Ectodermal cell (in vitro differentiated cells): ENCODE measurements at regions not wholly inside any gene's neighbourhood (a gene's known extent, or its start where the extent isn't known, plus 50 kb on each side); places are given as distances from the start of the nearest gene placed in this dataset.

Source experiments
- H3K27ac ChIP-seq: 2 replicates; pipeline ENCODE4 v1.7.0; 2013; ENCODE audit warnings: mild to moderate bottlenecking, low read depth, low read length; ENCODE audit not compliant: insufficient read depth, poor library complexity, severe bottlenecking
- H3K27me3 ChIP-seq: 2 replicates; pipeline ENCODE4 v1.7.0; 2013; ENCODE audit warnings: mild to moderate bottlenecking, low read length; ENCODE audit not compliant: insufficient read depth, control insufficient read depth, poor library complexity, severe bottlenecking
- H3K36me3 ChIP-seq: one replicate; pipeline ENCODE4 v1.7.0; 2013; ENCODE audit warnings: low read length; ENCODE audit not compliant: control insufficient read depth, insufficient read depth
- H3K4me1 ChIP-seq: one replicate; pipeline ENCODE4 v1.7.0; 2013; ENCODE audit warnings: low read length; ENCODE audit not compliant: control insufficient read depth, insufficient read depth
- H3K4me3 ChIP-seq: 2 replicates; pipeline ENCODE4 v1.7.0; 2013; ENCODE audit warnings: low read depth, low read length, control low read depth; ENCODE audit not compliant: insufficient read depth
- H3K9me3 ChIP-seq: 2 replicates; pipeline ENCODE4 v1.7.0; 2013; ENCODE audit warnings: mild to moderate bottlenecking, low read length, moderate library complexity; ENCODE audit not compliant: control insufficient read depth
- WGBS, 2 experiments: methylation state at CpG; one replicate each; pipeline ENCODE4 v1.1.7; 2013; ENCODE audit warnings: missing lambda C conversion rate in 2 of 2; 5-methylcytosine and 5-hydroxymethylcytosine counted together

- H3K4me1 ChIP-seq: no peaks in the 10 kb centered on the region
- H3K36me3 ChIP-seq: no peaks in the 10 kb centered on the region
- no peaks in the 10 kb centered on the region for H3K27me3 ChIP-seq
- WGBS, 2 experiments: 92% methylated on average over 8 of the region's 8 CpGs
- no peak overlapping the region for H3K4me3 ChIP-seq
- no peak overlapping the region for H3K27ac ChIP-seq
- H3K9me3 ChIP-seq: no peaks in the 10 kb centered on the region
Observed at GRCh38 chr12:4084573-4084972, 189.0 kb upstream of the CCND2 start.

GRCh38 chr12:4082809-4083403, 190.7 kb upstream of the CCND2 start:
- Histone ChIP-seq H3K9me3 (no peaks in the 10 kb centered on the region), H3K4me3 (no peak overlapping the region), H3K27me3 (no peaks in the 10 kb centered on the region), H3K27ac (no peak overlapping the region), H3K36me3 (no peaks in the 10 kb centered on the region), H3K4me1 (no peaks in the 10 kb centered on the region)
- WGBS, 2 experiments: 92 to 93% methylated on average over 13 of the region's 13 CpGs

GRCh38 chr12:4080213-4080612, 193.3 kb upstream of the CCND2 start:
- Histone ChIP-seq H3K27ac (no peak overlapping the region), H3K4me1 (no peaks in the 10 kb centered on the region), H3K9me3 (no peaks in the 10 kb centered on the region), H3K36me3 (no peaks in the 10 kb centered on the region), H3K27me3 (no peaks in the 10 kb centered on the region), H3K4me3 (no peak overlapping the region)
- WGBS, 2 experiments: 96 to 100% methylated on average over 1 of the region's 1 CpG

- H3K36me3 ChIP-seq: no peaks in the 10 kb centered on the region
- no peaks in the 10 kb centered on the region for H3K4me1 ChIP-seq
- 95% methylated on average over 4 of the region's 4 CpGs for WGBS, 2 experiments
- H3K9me3 ChIP-seq: no peaks in the 10 kb centered on the region
- no peak overlapping the region for H3K27ac ChIP-seq
- no peak overlapping the region for H3K4me3 ChIP-seq
- no peaks in the 10 kb centered on the region for H3K27me3 ChIP-seq
Observed at GRCh38 chr12:4074129-4074528, 199.4 kb upstream of the CCND2 start.

- H3K27me3 ChIP-seq: no peaks in the 10 kb centered on the region
- H3K9me3 ChIP-seq: no peaks in the 10 kb centered on the region
- no peaks in the 10 kb centered on the region for H3K4me1 ChIP-seq
- H3K4me3 ChIP-seq: no peak overlapping the region
- no peaks in the 10 kb centered on the region for H3K36me3 ChIP-seq
- WGBS, 2 experiments: 97 to 98% methylated on average over 3 of the region's 3 CpGs
- no peak overlapping the region for H3K27ac ChIP-seq
Observed at GRCh38 chr12:4069670-4070010, 196.4 kb upstream of the PARP11 start.

GRCh38 chr12:4068981-4069669, 195.9 kb upstream of the PARP11 start:
- Histone ChIP-seq H3K27ac (no peak overlapping the region), H3K4me3 (no peak overlapping the region), H3K36me3 (no peaks in the 10 kb centered on the region), H3K9me3 (no peaks in the 10 kb centered on the region), H3K4me1 (no peaks in the 10 kb centered on the region), H3K27me3 (no peaks in the 10 kb centered on the region)
- 79 to 90% methylated on average over 2 of the region's 2 CpGs for WGBS, 2 experiments

- Histone ChIP-seq H3K27ac (no peak overlapping the region), H3K27me3 (no peaks in the 10 kb centered on the region), H3K9me3 (no peaks in the 10 kb centered on the region), H3K36me3 (no peaks in the 10 kb centered on the region), H3K4me3 (no peak overlapping the region), H3K4me1 (no peaks in the 10 kb centered on the region)
- 90 to 95% methylated on average over 3 to 4 of the region's 5 CpGs for WGBS, 2 experiments
Observed at GRCh38 chr12:4064008-4064407, 190.8 kb upstream of the PARP11 start.

GRCh38 chr12:4059898-4060568, 186.8 kb upstream of the PARP11 start:
- Histone ChIP-seq H3K4me3 (no peak overlapping the region), H3K27ac (no peak overlapping the region), H3K36me3 (no peaks in the 10 kb centered on the region), H3K4me1 (no peaks in the 10 kb centered on the region), H3K9me3 (no peaks in the 10 kb centered on the region), H3K27me3 (no peaks in the 10 kb centered on the region)
- WGBS, 2 experiments: 92 to 94% methylated on average over 6 to 7 of the region's 7 CpGs

GRCh38 chr12:4056910-4057845, 184.0 kb upstream of the PARP11 start:
- 88 to 89% methylated on average over 6 of the region's 6 CpGs for WGBS, 2 experiments

GRCh38 chr12:4054630-4055029, 181.4 kb upstream of the PARP11 start:
- WGBS, 2 experiments: 92 to 93% methylated on average over 2 of the region's 2 CpGs
- H3K27me3 ChIP-seq: no peaks in the 10 kb centered on the region

More at GRCh38 chr12:4056910-4057845, 184.0 kb upstream of the PARP11 start:
- H3K27me3 ChIP-seq: no peaks in the 10 kb centered on the region
- H3K36me3 ChIP-seq: no peaks in the 10 kb centered on the region
- no peak overlapping the region for H3K27ac ChIP-seq
- H3K9me3 ChIP-seq: no peaks in the 10 kb centered on the region
- no peaks in the 10 kb centered on the region for H3K4me1 ChIP-seq
- no peak overlapping the region for H3K4me3 ChIP-seq

More at GRCh38 chr12:4054630-4055029, 181.4 kb upstream of the PARP11 start:
- Histone ChIP-seq H3K4me1 (no peaks in the 10 kb centered on the region), H3K9me3 (no peaks in the 10 kb centered on the region), H3K27ac (no peak overlapping the region), H3K4me3 (no peak overlapping the region), H3K36me3 (no peaks in the 10 kb centered on the region)
